ENCODE measurements at regions not wholly inside any gene's neighbourhood (a gene's known extent, or its start where the extent isn't known, plus 50 kb on each side); places are given as distances from the start of the nearest gene placed in this dataset.

GRCh38 chr18:39596221-39596620 is 2030.6 kb upstream of the CELF4 start:
- TF ChIP-seq, protein P1, sequence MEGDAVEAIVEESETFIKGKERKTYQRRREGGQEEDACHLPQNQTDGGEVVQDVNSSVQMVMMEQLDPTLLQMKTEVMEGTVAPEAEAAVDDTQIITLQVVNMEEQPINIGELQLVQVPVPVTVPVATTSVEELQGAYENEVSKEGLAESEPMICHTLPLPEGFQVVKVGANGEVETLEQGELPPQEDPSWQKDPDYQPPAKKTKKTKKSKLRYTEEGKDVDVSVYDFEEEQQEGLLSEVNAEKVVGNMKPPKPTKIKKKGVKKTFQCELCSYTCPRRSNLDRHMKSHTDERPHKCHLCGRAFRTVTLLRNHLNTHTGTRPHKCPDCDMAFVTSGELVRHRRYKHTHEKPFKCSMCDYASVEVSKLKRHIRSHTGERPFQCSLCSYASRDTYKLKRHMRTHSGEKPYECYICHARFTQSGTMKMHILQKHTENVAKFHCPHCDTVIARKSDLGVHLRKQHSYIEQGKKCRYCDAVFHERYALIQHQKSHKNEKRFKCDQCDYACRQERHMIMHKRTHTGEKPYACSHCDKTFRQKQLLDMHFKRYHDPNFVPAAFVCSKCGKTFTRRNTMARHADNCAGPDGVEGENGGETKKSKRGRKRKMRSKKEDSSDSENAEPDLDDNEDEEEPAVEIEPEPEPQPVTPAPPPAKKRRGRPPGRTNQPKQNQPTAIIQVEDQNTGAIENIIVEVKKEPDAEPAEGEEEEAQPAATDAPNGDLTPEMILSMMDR (IDR thresholded peaks at IDR 0.05; ENCODE audit: extremely low read depth in 1 of 2, insufficient read depth in 1 of 2, low read depth in 1 of 2, low read length in 2 of 2) = no peak
- no peak for TF ChIP-seq JUN (IDR thresholded peaks at IDR 0.05; ENCODE audit: borderline replicate concordance, insufficient read depth, insufficient read length, low read depth)
- no peak for TF ChIP-seq FOS (IDR thresholded peaks at IDR 0.05; ENCODE audit: borderline replicate concordance, insufficient read depth, low read length)
- TF ChIP-seq POLR2AphosphoS5 (IDR thresholded peaks at IDR 0.05; ENCODE audit: insufficient read depth, low read depth, low read length) = no peak
- no peak for TF ChIP-seq MYC (IDR thresholded peaks at IDR 0.05; ENCODE audit: low read depth, low read length)
- no peak for TF ChIP-seq EZH2 (IDR thresholded peaks at IDR 0.05; ENCODE audit: borderline replicate concordance, low read depth, low read length, severe bottlenecking)

Data from endothelial cell of umbilical vein (primary cell).